ENCODE measurements at regions not wholly inside any gene's neighbourhood (a gene's known extent, or its start where the extent isn't known, plus 50 kb on each side); places are given as distances from the start of the nearest gene placed in this dataset.

- Histone ChIP-seq H4K5ac (ENCODE audit: insufficient read length, low read depth, low read length) (no peak overlapping the region), H3K27ac (ENCODE audit: insufficient read length, low read depth, low read length) (no peak overlapping the region), H3K23me2 (ENCODE audit: insufficient read length, low read depth, low read length, poor library complexity, severe bottlenecking) (no peaks in the 10 kb centered on the region), H3K9me3 (ENCODE audit: control insufficient read depth, low read depth, low read length) (no peaks in the 10 kb centered on the region), H2BK5ac (ENCODE audit: insufficient read length, low read length) (no peak overlapping the region), H3K79me1 (ENCODE audit: insufficient read depth, low read depth, low read length, poor library complexity, severe bottlenecking) (no peaks in the 10 kb centered on the region), H3K56ac (ENCODE audit: insufficient read length, low read depth, low read length) (no peak overlapping the region), H4K8ac (replicated peaks; ENCODE audit: insufficient read length, low read depth, low read length) (no peak overlapping the region), H3K4me1 (ENCODE audit: insufficient read depth, low read length) (no peaks in the 10 kb centered on the region), H2BK120ac (ENCODE audit: low read depth, low read length, poor library complexity, severe bottlenecking) (no peak overlapping the region), H3K23ac (ENCODE audit: insufficient read length, low read depth, low read length) (no peak overlapping the region), H3K9ac (ENCODE audit: extremely low read depth, insufficient read length, low read length) (no peak overlapping the region), H3K79me2 (ENCODE audit: insufficient read depth, low read length) (no peaks in the 10 kb centered on the region), H3T11ph (ENCODE audit: low read length) (no peak overlapping the region), H4K91ac (ENCODE audit: insufficient read length, low read depth, low read length) (no peak overlapping the region), H3K14ac (ENCODE audit: insufficient read depth, low read length) (no peak overlapping the region), H3K27me3 (ENCODE audit: insufficient read depth, low read length) (no peaks in the 10 kb centered on the region), H2AK5ac (ENCODE audit: insufficient read length, low read length) (no peak overlapping the region), H4K20me1 (ENCODE audit: control insufficient read depth, insufficient read depth, insufficient read length) (no peaks in the 10 kb centered on the region), H2BK20ac (ENCODE audit: low read depth, low read length, poor library complexity, severe bottlenecking) (no peak overlapping the region), H3K4ac (ENCODE audit: low read depth, low read length) (no peak overlapping the region), H2AFZ (ENCODE audit: low read length) (no peak overlapping the region), H2BK15ac (ENCODE audit: low read depth, low read length) (no peak overlapping the region), H3K4me2 (ENCODE audit: insufficient read depth, insufficient read length, low read length) (no peak overlapping the region), H2BK12ac (ENCODE audit: insufficient read length, low read depth, low read length) (no peak overlapping the region), H3K18ac (ENCODE audit: insufficient read length, low read depth, low read length) (no peak overlapping the region)
- peaks cover 0 to 3% of the 10 kb centered on the region in 2 experiments; a peak in 1 of 4 replicates for H3K4me1 Mint-ChIP-seq
- no peaks in the 10 kb centered on the region for H3K9me3 Mint-ChIP-seq
- TF ChIP-seq CTCF (conservative IDR thresholded peaks at IDR 0.05) = no peak
- DNase-seq = no peak
- H3K27me3 Mint-ChIP-seq (ENCODE audit: low read depth) = peaks cover 12% of the 10 kb centered on the region
- no peak overlapping the region for H3K4me3 Mint-ChIP-seq
- WGBS (ENCODE audit: extremely low coverage, insufficient read length, low lambda C conversion rate) = no CpG with 5 or more reads among the region's 2 CpGs
- H3K36me3 Mint-ChIP-seq (ENCODE audit: insufficient read depth in 1 of 3, low read depth in 3 of 3) = no peaks in the 10 kb centered on the region
- no peak overlapping the region for H3K27ac Mint-ChIP-seq
These were observed 113.6 kb downstream of the ZNF518B start for GRCh38 chr4:10343656-10344055.
